ENCODE measurements at regions not wholly inside any gene's neighbourhood (a gene's known extent, or its start where the extent isn't known, plus 50 kb on each side); places are given as distances from the start of the nearest gene placed in this dataset.

- no peak overlapping the region for H3K9ac ChIP-seq
- no peak overlapping the region for H3K27ac ChIP-seq
- no peaks in the 10 kb centered on the region for H3K36me3 ChIP-seq
- H3K9me3 ChIP-seq (replicated peaks in 1 of 11): no peaks in the 10 kb centered on the region
- no peak overlapping the region for H3K4me2 ChIP-seq
- H3K27me3 ChIP-seq: no peaks in the 10 kb centered on the region
- H3K4me3 ChIP-seq: no peak overlapping the region
- no peaks in the 10 kb centered on the region for H3K4me1 ChIP-seq
- no peak for TF ChIP-seq Cebpa-rat (IDR thresholded peaks at IDR 0.05)
- H4K20me1 ChIP-seq: no peaks in the 10 kb centered on the region
Observed at GRCh38 chr1:170239445-170239844, 93.7 kb downstream of the NTMT2 start.

GRCh38 chr1:170240409-170240808, 94.7 kb downstream of the NTMT2 start:
- TF ChIP-seq Cebpa-rat (IDR thresholded peaks at IDR 0.05): no peak
- H3K4me2 ChIP-seq: no peak overlapping the region
- no peak overlapping the region for H3K4me3 ChIP-seq
- H3K9me3 ChIP-seq (replicated peaks in 1 of 11): peaks cover 0 to 3% (median 0%) of the 10 kb centered on the region in 11 experiments; a peak in 1 of 22 replicates
- no peaks in the 10 kb centered on the region for H3K27me3 ChIP-seq
- H3K4me1 ChIP-seq: no peaks in the 10 kb centered on the region
- H4K20me1 ChIP-seq: no peaks in the 10 kb centered on the region
- H3K36me3 ChIP-seq: no peaks in the 10 kb centered on the region
- no peak overlapping the region for H3K9ac ChIP-seq
- H3K27ac ChIP-seq: no peak overlapping the region

- no peak overlapping the region for H3K27ac ChIP-seq
- no peaks in the 10 kb centered on the region for H4K20me1 ChIP-seq
- H3K4me2 ChIP-seq: no peak overlapping the region
- no peak for TF ChIP-seq Cebpa-rat (IDR thresholded peaks at IDR 0.05)
- H3K27me3 ChIP-seq: no peaks in the 10 kb centered on the region
- H3K9ac ChIP-seq: no peak overlapping the region
- H3K9me3 ChIP-seq (replicated peaks in 1 of 11): peaks cover 0 to 3% (median 0%) of the 10 kb centered on the region in 11 experiments; a peak in 1 of 22 replicates
- H3K4me3 ChIP-seq: no peak overlapping the region
- no peaks in the 10 kb centered on the region for H3K36me3 ChIP-seq
- no peaks in the 10 kb centered on the region for H3K4me1 ChIP-seq
Observed at GRCh38 chr1:170241266-170241851, 95.6 kb downstream of the NTMT2 start.

GRCh38 chr1:170247751-170248521, 102.2 kb downstream of the NTMT2 start:
- Histone ChIP-seq H4K20me1 (no peaks in the 10 kb centered on the region), H3K36me3 (no peaks in the 10 kb centered on the region), H3K27ac (0 out of 22 replicates have a peak overlapping the region, but pooled peaks of 2 of the 11 experiments have one; percentile 4 to 34), H3K4me1 (peaks cover 15 to 21% (median 19%) of the 10 kb centered on the region in 10 experiments), H3K4me3 (0 out of 20 replicates have a peak overlapping the region, but pooled peaks of 1 of the 10 experiments have one; percentile 11), H3K27me3 (no peaks in the 10 kb centered on the region), H3K4me2 (peak overlapping the region; percentile 52 to 73 (median 64)), H3K9me3 (replicated peaks in 1 of 11) (peaks cover 15 to 22% (median 19%) of the 10 kb centered on the region in 11 experiments; a peak in 20 of 22 replicates), H3K9ac (peak overlapping the region in 1 of 11 experiments; percentile 14; a peak in 1 of 22 replicates)
- TF ChIP-seq Cebpa-rat (IDR thresholded peaks at IDR 0.05): no peak

- Histone ChIP-seq H3K27me3 (no peaks in the 10 kb centered on the region), H3K9ac (no peak overlapping the region), H3K9me3 (replicated peaks in 1 of 11) (peaks cover 15 to 22% (median 17%) of the 10 kb centered on the region in 11 experiments; a peak in 20 of 22 replicates), H3K27ac (no peak overlapping the region), H3K36me3 (no peaks in the 10 kb centered on the region), H4K20me1 (no peaks in the 10 kb centered on the region), H3K4me1 (peaks cover 15 to 21% (median 19%) of the 10 kb centered on the region in 10 experiments), H3K4me2 (no peak overlapping the region), H3K4me3 (no peak overlapping the region)
- no peak for TF ChIP-seq Cebpa-rat (IDR thresholded peaks at IDR 0.05)
Observed at GRCh38 chr1:170250531-170251276, 104.9 kb downstream of the NTMT2 start.

GRCh38 chr1:170252851-170253579, 107.3 kb downstream of the NTMT2 start:
- H3K4me2 ChIP-seq: no peak overlapping the region
- no peaks in the 10 kb centered on the region for H3K27me3 ChIP-seq

GRCh38 chr1:170254371-170254770, 108.6 kb downstream of the NTMT2 start:
- H3K36me3 ChIP-seq: no peaks in the 10 kb centered on the region
- H3K4me3 ChIP-seq: no peak overlapping the region
- H3K9me3 ChIP-seq (replicated peaks in 1 of 11): peaks cover 15 to 22% (median 17%) of the 10 kb centered on the region in 11 experiments; a peak in 20 of 22 replicates
- H3K27me3 ChIP-seq: no peaks in the 10 kb centered on the region
- no peaks in the 10 kb centered on the region for H3K4me1 ChIP-seq
- TF ChIP-seq Cebpa-rat (IDR thresholded peaks at IDR 0.05): no peak
- H3K9ac ChIP-seq: no peak overlapping the region
- H3K4me2 ChIP-seq: no peak overlapping the region
- H4K20me1 ChIP-seq: no peaks in the 10 kb centered on the region
- H3K27ac ChIP-seq: no peak overlapping the region

More at GRCh38 chr1:170252851-170253579, 107.3 kb downstream of the NTMT2 start:
- Histone ChIP-seq H3K36me3 (no peaks in the 10 kb centered on the region), H4K20me1 (no peaks in the 10 kb centered on the region), H3K4me3 (no peak overlapping the region), H3K27ac (no peak overlapping the region), H3K9ac (no peak overlapping the region), H3K9me3 (replicated peaks in 1 of 11) (peaks cover 15 to 22% (median 17%) of the 10 kb centered on the region in 11 experiments; a peak in 20 of 22 replicates), H3K4me1 (peaks cover 5 to 10% (median 9%) of the 10 kb centered on the region in 10 experiments)
- TF ChIP-seq Cebpa-rat (IDR thresholded peaks at IDR 0.05): no peak

GRCh38 chr1:170261669-170262068, 115.9 kb downstream of the NTMT2 start:
- Histone ChIP-seq H3K27ac (no peak overlapping the region), H3K9me3 (replicated peaks in 1 of 11) (peaks cover 0 to 13% (median 0%) of the 10 kb centered on the region in 11 experiments; a peak in 4 of 22 replicates), H3K36me3 (no peaks in the 10 kb centered on the region), H4K20me1 (no peaks in the 10 kb centered on the region), H3K9ac (no peak overlapping the region), H3K27me3 (no peaks in the 10 kb centered on the region), H3K4me1 (no peaks in the 10 kb centered on the region), H3K4me2 (no peak overlapping the region), H3K4me3 (no peak overlapping the region)
- no peak for TF ChIP-seq Cebpa-rat (IDR thresholded peaks at IDR 0.05)

All from BLaER1 treated with 17β-estradiol and CSF1 and Interleukin-3, amounts not matched to agents 10 nM and 100 nM (cell line).